ENCODE measurements at regions not wholly inside any gene's neighbourhood (a gene's known extent, or its start where the extent isn't known, plus 50 kb on each side); places are given as distances from the start of the nearest gene placed in this dataset.

DNA sequence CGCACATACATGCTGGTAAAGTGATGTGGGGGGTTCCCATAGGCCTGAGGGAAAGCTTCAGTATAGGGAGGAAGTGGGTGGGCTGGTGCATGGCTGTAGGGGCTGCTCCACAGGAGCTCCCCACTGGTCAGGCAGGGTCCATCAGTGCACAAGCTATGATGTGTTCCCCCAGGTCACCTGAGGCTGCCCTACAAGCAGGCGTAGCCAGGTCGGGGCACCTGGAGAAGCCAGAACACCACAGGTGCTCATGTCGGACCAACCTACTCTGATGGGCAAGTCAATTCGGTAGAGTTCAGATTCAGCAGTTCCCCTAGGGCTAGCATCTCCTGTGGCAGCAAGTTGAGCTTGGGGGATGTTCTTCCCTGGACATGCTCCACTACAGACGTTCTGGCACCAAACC lies 103.3 kb upstream of the EPHA5 start:
- Histone ChIP-seq H3K9me3 (no peaks in the 10 kb centered on the region), H3K27ac (no peak overlapping the region), H3K4me3 (no peak overlapping the region), H3K36me3 (no peaks in the 10 kb centered on the region), H3K27me3 (no peaks in the 10 kb centered on the region), H3K4me1 (no peaks in the 10 kb centered on the region)
- WGBS, 2 donors, result 86 to 90% methylated on average over 6 of the region's 6 CpGs
- no peak for TF ChIP-seq POLR2A (IDR thresholded peaks at IDR 0.05)
- TF ChIP-seq POLR2AphosphoS5 (IDR thresholded peaks at IDR 0.05), result no peak
- no peak for TF ChIP-seq EP300 (IDR thresholded peaks at IDR 0.05)
- TF ChIP-seq, protein P1, sequence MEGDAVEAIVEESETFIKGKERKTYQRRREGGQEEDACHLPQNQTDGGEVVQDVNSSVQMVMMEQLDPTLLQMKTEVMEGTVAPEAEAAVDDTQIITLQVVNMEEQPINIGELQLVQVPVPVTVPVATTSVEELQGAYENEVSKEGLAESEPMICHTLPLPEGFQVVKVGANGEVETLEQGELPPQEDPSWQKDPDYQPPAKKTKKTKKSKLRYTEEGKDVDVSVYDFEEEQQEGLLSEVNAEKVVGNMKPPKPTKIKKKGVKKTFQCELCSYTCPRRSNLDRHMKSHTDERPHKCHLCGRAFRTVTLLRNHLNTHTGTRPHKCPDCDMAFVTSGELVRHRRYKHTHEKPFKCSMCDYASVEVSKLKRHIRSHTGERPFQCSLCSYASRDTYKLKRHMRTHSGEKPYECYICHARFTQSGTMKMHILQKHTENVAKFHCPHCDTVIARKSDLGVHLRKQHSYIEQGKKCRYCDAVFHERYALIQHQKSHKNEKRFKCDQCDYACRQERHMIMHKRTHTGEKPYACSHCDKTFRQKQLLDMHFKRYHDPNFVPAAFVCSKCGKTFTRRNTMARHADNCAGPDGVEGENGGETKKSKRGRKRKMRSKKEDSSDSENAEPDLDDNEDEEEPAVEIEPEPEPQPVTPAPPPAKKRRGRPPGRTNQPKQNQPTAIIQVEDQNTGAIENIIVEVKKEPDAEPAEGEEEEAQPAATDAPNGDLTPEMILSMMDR (IDR thresholded peaks at IDR 0.05), result no peak
- intact Hi-C loops (cut with DNase I), result no loop called here
- DNase-seq, result no peak

DNA sequence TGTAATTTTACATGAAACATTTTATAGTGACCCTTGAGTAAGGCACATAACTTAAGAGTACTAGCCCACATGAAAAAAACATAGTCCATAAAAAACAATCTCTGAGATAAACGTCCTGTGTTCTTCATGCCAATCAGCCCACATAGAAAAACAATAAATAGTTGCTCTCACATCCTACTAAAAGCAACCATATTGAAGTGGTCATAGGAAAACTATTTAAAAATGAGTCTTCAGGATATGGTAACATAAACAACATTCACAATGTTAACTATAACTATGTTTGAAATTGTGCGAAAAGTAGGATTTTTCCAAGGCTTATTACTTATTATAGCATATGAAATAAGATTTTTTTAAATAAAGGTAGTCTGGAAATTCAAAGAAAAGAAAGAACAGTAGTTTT lies 77.1 kb upstream of the EPHA5 start:
- TF ChIP-seq, protein P1 (IDR thresholded peaks at IDR 0.05), result no peak
- no peak for TF ChIP-seq POLR2A (IDR thresholded peaks at IDR 0.05)
- TF ChIP-seq POLR2AphosphoS5 (IDR thresholded peaks at IDR 0.05), result no peak
- TF ChIP-seq EP300 (IDR thresholded peaks at IDR 0.05), result no peak
- 39 to 51% methylated on average over 2 of the region's 2 CpGs for WGBS, 2 donors
- H3K36me3 ChIP-seq, result no peaks in the 10 kb centered on the region
- DNase-seq, result no peak
- no peak overlapping the region for H3K4me3 ChIP-seq
- no peaks in the 10 kb centered on the region for H3K27me3 ChIP-seq
- H3K27ac ChIP-seq, result no peak overlapping the region
- H3K9me3 ChIP-seq, result no peaks in the 10 kb centered on the region
- intact Hi-C loops (cut with DNase I), result no loop called here
- no peaks in the 10 kb centered on the region for H3K4me1 ChIP-seq

DNA sequence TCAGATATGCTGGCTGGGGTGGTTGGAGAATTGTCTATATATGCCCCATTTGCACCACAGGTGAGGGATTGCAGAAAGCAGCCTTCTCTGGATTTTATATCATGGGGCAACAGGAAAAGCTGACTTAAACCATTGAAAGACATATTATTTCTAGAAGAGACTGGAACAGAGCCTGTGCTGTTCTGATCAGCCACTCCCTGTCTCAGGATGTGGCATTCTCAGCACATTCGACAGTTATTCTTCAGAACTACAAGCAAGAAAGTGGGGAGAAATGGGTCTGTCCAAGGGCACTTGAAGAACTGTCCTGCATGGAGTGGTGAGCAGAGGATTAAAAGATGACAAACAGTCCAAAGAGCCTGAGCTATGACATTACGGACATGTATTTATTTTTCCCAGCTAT lies 67.8 kb upstream of the EPHA5 start:
- Histone ChIP-seq H3K27me3 (no peaks in the 10 kb centered on the region), H3K4me1 (no peaks in the 10 kb centered on the region), H3K27ac (no peak overlapping the region), H3K4me3 (no peak overlapping the region), H3K36me3 (no peaks in the 10 kb centered on the region), H3K9me3 (no peaks in the 10 kb centered on the region)
- TF ChIP-seq, protein P1 (IDR thresholded peaks at IDR 0.05), result no peak
- TF ChIP-seq POLR2A (IDR thresholded peaks at IDR 0.05) (no peak), EP300 (IDR thresholded peaks at IDR 0.05) (no peak), POLR2AphosphoS5 (IDR thresholded peaks at IDR 0.05) (no peak)
- 77 to 88% methylated on average over 2 of the region's 2 CpGs for WGBS, 2 donors
- no peak for DNase-seq
- intact Hi-C loops (cut with DNase I), result no loop called here

DNA sequence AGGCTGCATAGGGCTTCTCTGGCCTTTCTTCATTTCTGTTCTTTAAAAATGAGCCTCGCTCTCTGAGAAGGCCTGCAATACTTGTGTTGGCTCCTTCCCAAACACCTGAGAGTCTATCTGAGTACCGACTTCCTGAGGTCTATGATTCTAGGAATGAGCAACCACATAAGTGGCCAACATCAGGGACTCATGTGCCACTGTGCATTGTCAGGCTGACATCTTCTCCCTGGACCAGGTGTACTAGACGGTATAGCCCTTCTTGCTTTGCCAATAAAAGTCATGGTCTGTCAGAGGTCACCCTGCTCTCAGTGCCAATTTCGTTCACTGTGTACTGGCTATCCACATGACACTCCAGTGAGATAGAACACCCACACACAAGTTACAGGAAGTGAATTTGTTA lies 67.4 kb upstream of the EPHA5 start:
- Histone ChIP-seq H3K27ac (no peak overlapping the region), H3K36me3 (no peaks in the 10 kb centered on the region), H3K4me1 (no peaks in the 10 kb centered on the region), H3K27me3 (no peaks in the 10 kb centered on the region), H3K9me3 (no peaks in the 10 kb centered on the region), H3K4me3 (no peak overlapping the region)
- intact Hi-C loops (cut with DNase I), result no loop called here
- TF ChIP-seq, protein P1 (IDR thresholded peaks at IDR 0.05), result no peak
- TF ChIP-seq POLR2AphosphoS5 (IDR thresholded peaks at IDR 0.05), result no peak
- WGBS, 2 donors, result 65 to 66% methylated on average over 4 of the region's 4 CpGs
- no peak for DNase-seq

DNA sequence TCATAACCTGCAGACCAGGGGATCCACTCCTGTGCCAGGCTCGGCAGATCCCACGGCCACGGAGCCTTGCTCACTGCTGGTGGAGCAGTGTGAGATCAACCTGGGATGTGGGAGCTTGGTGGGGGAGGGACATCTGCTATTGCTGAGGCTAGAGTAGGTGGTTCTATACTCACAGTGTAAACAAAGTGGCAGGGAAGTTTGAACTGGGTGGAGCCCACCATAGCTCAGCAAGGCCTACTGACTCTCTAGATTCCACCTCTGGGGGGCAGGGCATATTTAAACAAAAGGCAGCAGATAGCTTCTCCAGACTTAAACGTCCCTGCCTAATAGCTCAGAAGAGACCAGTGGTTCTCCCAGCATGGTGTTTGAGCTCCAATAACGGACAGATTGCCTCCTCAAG lies 54.7 kb upstream of the EPHA5 start:
- Histone ChIP-seq H3K4me3 (no peak overlapping the region), H3K36me3 (no peaks in the 10 kb centered on the region), H3K4me1 (no peaks in the 10 kb centered on the region), H3K9me3 (no peaks in the 10 kb centered on the region), H3K27me3 (no peaks in the 10 kb centered on the region), H3K27ac (no peak overlapping the region)
- WGBS, 2 donors, result 61 to 77% methylated on average over 5 of the region's 5 CpGs
- intact Hi-C loops (cut with DNase I), result no loop called here
- TF ChIP-seq, protein P1 (IDR thresholded peaks at IDR 0.05), result no peak
- TF ChIP-seq POLR2AphosphoS5 (IDR thresholded peaks at IDR 0.05), result no peak
- DNase-seq, result no peak
